Pancreas (tissue), 10 donors: ENCODE measurements at regions not wholly inside any gene's neighbourhood (a gene's known extent, or its start where the extent isn't known, plus 50 kb on each side); places are given as distances from the start of the nearest gene placed in this dataset.

Experiments
- ATAC-seq, 4 donors: fragments of 200-7000 bp; cut with Tn5 transposase; one replicate each; pipeline versions ENCODE4 v1.8.0 to v1.9.1; 2020; ENCODE audit warnings: mild to moderate bottlenecking in 4 of 4, moderate library complexity in 4 of 4
- DNase-seq, 6 donors: peaks; one replicate each; pipeline ENCODE4 v3.0.0-alpha.2; 2020
- FAIRE-seq: peaks from 2 replicates; lab custom pipeline; 2012; peaks lifted over from hg19 to GRCh38; lab: Jason Lieb, UNC
- H3K27ac ChIP-seq, 4 donors: fragments of 200-600 bp; sonication (generic); 1 replicate in 3 of 4; 2 replicates in 1 of 4; pipeline versions ENCODE4 v1.5.0 to v1.8.0; 2020
- H3K27me3 ChIP-seq, 4 donors: fragments of 200-600 bp; one replicate each; pipeline ENCODE4 v1.8.0; 2021
- H3K36me3 ChIP-seq, 3 donors: fragments of 200-600 bp; sonication (generic) in 1 of 3; one replicate each; pipeline versions ENCODE4 v1.5.0 to v1.8.0; 2020 to 2021
- H3K4me1 ChIP-seq, 3 donors: fragments of 200-600 bp; one replicate each; pipeline ENCODE4 v1.8.0; 2021
- H3K4me3 ChIP-seq, 4 donors: fragments of 200-600 bp; sonication (generic) in 2 of 4; one replicate each; pipeline versions ENCODE4 v1.5.0 to v1.8.0; 2020 to 2021
- H3K9me3 ChIP-seq, 4 donors: fragments of 200-600 bp; one replicate each; pipeline ENCODE4 v1.8.0; 2021
- CTCF ChIP-seq, 4 donors: fragments of 200-600 bp; sonication (generic) in 3 of 4; IDR thresholded peaks; one replicate each; pipeline versions ENCODE4 v1.5.0 to v1.8.0; 2021; ENCODE audit warnings: antibody characterized with exemption in 4 of 4
- WGBS, 2 donors: extraction: QIAGEN DNeasy Blood & Tissue Kit; methylation state at CpG; one replicate each; pipeline ENCODE4 v1.1.7; 2013; 5-methylcytosine and 5-hydroxymethylcytosine counted together
- intact Hi-C, 3 donors: fragments of 100-400 bp; cut with DNase I; formaldehyde crosslinking; loops; one replicate each; pipeline versions ENCODE4 v1.11.1 to v1.14.2; 2022
- donor health status: healthy with polysubstance abuse.
- donor health status: DM: no; HTN: no; CAD: no; lungs with moderate emphysema.
- donor health status: DM: no; HTN: no; CAD: no.
- donor health status: control.
- donor health status: control.
- donor health status: Bipolar disorder and iron deficiency.
- donor health status: DM: yes; HTN: yes; CAD: no.
- donor health status: DM: no; HTN: no; CAD: no.
- donor health status: DM: no; HTN: no; CAD: no.
- donor health status: DM: yes; HTN: yes; CAD: no.

DNA sequence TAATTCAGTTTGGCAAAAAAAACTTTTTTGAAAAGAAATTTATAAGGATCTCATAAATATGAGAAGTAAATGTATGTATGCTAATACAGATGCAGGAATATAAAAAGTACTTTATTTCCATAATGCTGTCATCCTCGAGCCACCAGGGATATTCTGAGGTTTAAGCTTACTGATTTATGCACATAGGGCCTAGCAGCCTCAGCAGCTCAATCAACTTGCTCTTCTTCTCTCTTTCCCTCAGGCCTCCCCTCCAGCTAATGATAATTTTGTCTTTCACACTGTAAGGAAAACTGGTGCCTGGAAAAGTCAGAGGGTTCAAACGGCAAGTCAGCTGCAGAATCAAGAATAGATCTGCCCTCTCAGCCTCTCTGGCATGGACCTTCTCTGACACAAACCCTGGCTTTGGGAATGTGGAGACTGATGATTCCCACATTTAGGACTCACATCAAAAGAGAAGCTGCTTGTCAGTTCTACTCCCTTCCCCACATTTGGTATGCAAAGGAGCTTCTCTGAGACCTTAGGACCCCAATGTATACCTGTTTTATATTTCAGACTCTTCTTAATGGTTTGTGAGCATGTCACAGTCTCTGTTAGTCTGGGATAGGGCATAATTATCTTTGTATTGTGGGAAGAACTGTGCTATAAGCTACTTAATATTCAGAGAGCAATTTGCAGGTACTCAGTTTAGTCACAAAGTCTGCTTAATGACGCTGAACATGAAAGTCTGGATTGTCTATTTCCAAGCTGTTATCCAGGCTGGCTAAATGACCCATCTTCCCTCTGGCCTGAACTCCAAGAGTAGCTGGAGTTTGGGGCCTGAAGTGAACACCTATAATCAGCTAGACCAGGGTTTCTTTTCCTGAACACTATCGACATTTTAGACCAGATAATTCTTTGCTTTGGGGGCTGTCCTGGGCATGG lies 52.1 kb upstream of the DIPK1A start:
- no peaks in the 10 kb centered on the region for H3K4me1 ChIP-seq
- no peaks in the 10 kb centered on the region for H3K36me3 ChIP-seq
- intact Hi-C loops, result no loop called here
- peaks cover 0 to 3% (median 0%) of the 10 kb centered on the region in 4 donors for H3K27me3 ChIP-seq
- no peak overlapping the region for H3K27ac ChIP-seq
- no peak overlapping the region for H3K4me3 ChIP-seq
- FAIRE-seq (no peak), DNase-seq (no peak), ATAC-seq (no peak)
- H3K9me3 ChIP-seq, result no peaks in the 10 kb centered on the region
- 82 to 86% methylated on average over 4 of the region's 4 CpGs for WGBS, 2 donors
- no peak for TF ChIP-seq CTCF (IDR thresholded peaks at IDR 0.05)

GRCh38 chr1:93014168-93014567 lies 52.9 kb upstream of the DIPK1A start:
- peaks cover 0 to 3% (median 0%) of the 10 kb centered on the region in 4 donors for H3K27me3 ChIP-seq

DNA sequence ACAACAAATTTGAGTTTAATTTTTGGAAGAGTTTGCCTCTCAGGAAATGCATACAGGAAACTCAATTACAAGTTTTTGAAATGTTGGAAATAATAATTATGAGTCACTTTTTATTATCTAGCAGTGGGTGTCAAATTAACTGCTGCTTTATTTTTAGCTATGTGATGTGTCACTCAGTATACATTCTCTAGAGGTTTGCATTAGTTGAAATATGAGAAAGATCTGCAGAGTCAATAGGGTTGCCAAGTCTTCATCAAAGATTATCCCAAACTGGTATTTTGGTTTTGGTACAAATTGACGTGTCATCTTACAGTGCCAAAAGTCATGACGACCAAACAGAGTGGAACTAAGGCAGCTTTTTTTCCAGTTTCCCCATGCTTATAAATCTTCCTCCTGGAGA lies 54.3 kb upstream of the DIPK1A start:
- no peak overlapping the region for H3K27ac ChIP-seq
- TF ChIP-seq CTCF (IDR thresholded peaks at IDR 0.05), result no peak
- H3K27me3 ChIP-seq, result peaks cover 0 to 3% (median 0%) of the 10 kb centered on the region in 4 donors
- H3K4me1 ChIP-seq, result no peaks in the 10 kb centered on the region
- H3K9me3 ChIP-seq, result no peaks in the 10 kb centered on the region
- H3K4me3 ChIP-seq, result no peak overlapping the region
- no peak for DNase-seq
- no peak for FAIRE-seq
- no peak for ATAC-seq
- 44 to 62% methylated on average over 2 of the region's 2 CpGs for WGBS, 2 donors
- intact Hi-C loops, result no loop called here
- no peaks in the 10 kb centered on the region for H3K36me3 ChIP-seq

More at GRCh38 chr1:93014168-93014567, 52.9 kb upstream of the DIPK1A start:
- WGBS, 2 donors, result 33 to 38% methylated on average over 2 of the region's 2 CpGs
- Histone ChIP-seq H3K36me3 (no peaks in the 10 kb centered on the region), H3K27ac (no peak overlapping the region), H3K4me1 (no peaks in the 10 kb centered on the region), H3K9me3 (no peaks in the 10 kb centered on the region), H3K4me3 (no peak overlapping the region)
- intact Hi-C loops, result no loop called here
- no peak for TF ChIP-seq CTCF (IDR thresholded peaks at IDR 0.05)
- FAIRE-seq, result no peak
- DNase-seq, result no peak
- no peak for ATAC-seq

DNA sequence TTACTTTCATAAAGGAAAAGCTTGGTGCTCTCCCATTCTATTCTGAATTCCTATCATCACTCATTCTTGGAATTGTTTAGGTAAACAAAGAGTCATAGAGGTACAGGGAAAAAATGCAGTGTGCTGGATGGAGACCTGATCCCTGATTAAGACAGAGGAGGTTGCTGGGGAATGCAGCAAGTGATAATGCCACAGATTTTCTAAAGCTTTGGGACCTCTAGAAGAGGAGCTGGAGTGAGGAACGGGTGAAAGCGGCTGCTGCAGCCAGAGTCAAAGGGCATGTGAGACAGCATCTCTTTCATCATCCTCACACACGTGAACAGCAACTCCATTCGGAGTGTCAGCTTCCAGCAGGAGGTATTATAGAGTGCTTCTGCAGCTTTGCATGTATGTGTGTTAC lies 54.9 kb upstream of the DIPK1A start:
- Histone ChIP-seq H3K27ac (no peak overlapping the region), H3K27me3 (peaks cover 0 to 3% (median 0%) of the 10 kb centered on the region in 4 donors), H3K4me1 (no peaks in the 10 kb centered on the region), H3K36me3 (no peaks in the 10 kb centered on the region), H3K9me3 (no peaks in the 10 kb centered on the region), H3K4me3 (no peak overlapping the region)
- WGBS, 2 donors, result 47 to 51% methylated on average over 4 of the region's 4 CpGs
- intact Hi-C loops, result no loop called here
- no peak for TF ChIP-seq CTCF (IDR thresholded peaks at IDR 0.05)
- ATAC-seq (no peak), FAIRE-seq (no peak), DNase-seq (no peak)
